GM10248 (cell line): ENCODE measurements at regions not wholly inside any gene's neighbourhood (a gene's known extent, or its start where the extent isn't known, plus 50 kb on each side); places are given as distances from the start of the nearest gene placed in this dataset.

Experiments used
- CTCF ChIA-PET: fragments of 300-600 bp; sonication (Branson Sonifier 250); formaldehyde crosslinking; extraction: SDS; loops from one replicate; lab custom pipeline; 2021; ENCODE audit warnings: antibody characterized with exemption; lab: Yijun Ruan, JAX
- POLR2A ChIA-PET: fragments of 350-650 bp; sonication (Branson Sonifier 250); formaldehyde crosslinking; extraction: SDS; loops from one replicate; lab custom pipeline; 2020; ENCODE audit warnings: antibody characterized with exemption; lab: Yijun Ruan, JAX
- DNase-seq: peaks from one replicate; pipeline ENCODE4 v3.0.0; 2012; ENCODE audit errors: extremely low spot score
- TF ChIP-seq, protein P1 (sequence below): IDR thresholded peaks from 2 replicates; pipeline ENCODE4 v1.5.1; 2012; ENCODE audit warnings: mild to moderate bottlenecking, low read depth; ENCODE audit errors: extremely low read depth, missing control alignments, control extremely low read depth

DNA sequence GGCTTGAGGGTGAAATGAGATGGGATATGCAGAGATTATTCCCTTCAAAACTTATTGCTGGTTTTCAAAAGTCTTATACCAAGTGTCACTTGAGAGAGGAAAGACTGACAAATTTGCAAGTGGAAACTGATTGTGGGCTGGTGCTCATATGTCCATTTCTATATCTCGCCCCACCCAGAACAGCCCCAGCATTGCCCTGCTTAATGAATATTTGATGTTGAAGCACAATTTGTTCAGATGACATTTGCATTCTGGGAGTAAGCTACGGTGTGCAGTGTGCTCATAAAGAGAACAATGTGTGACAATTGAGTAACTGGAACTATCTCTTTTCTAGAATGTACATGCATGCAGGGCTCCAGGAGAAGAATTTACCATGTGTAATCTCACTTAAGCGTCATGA is 223.5 kb upstream of the TRPC5 start:
- POLR2A ChIA-PET = no interaction called here
- DNase-seq = no peak
- TF ChIP-seq, protein P1, sequence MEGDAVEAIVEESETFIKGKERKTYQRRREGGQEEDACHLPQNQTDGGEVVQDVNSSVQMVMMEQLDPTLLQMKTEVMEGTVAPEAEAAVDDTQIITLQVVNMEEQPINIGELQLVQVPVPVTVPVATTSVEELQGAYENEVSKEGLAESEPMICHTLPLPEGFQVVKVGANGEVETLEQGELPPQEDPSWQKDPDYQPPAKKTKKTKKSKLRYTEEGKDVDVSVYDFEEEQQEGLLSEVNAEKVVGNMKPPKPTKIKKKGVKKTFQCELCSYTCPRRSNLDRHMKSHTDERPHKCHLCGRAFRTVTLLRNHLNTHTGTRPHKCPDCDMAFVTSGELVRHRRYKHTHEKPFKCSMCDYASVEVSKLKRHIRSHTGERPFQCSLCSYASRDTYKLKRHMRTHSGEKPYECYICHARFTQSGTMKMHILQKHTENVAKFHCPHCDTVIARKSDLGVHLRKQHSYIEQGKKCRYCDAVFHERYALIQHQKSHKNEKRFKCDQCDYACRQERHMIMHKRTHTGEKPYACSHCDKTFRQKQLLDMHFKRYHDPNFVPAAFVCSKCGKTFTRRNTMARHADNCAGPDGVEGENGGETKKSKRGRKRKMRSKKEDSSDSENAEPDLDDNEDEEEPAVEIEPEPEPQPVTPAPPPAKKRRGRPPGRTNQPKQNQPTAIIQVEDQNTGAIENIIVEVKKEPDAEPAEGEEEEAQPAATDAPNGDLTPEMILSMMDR = no peak
- CTCF ChIA-PET = interaction anchor here (1.6 kb wide), 1 partner anchor 14 kb away, joined by 3 read pairs; no protein-coding TSS in a partner anchor

DNA sequence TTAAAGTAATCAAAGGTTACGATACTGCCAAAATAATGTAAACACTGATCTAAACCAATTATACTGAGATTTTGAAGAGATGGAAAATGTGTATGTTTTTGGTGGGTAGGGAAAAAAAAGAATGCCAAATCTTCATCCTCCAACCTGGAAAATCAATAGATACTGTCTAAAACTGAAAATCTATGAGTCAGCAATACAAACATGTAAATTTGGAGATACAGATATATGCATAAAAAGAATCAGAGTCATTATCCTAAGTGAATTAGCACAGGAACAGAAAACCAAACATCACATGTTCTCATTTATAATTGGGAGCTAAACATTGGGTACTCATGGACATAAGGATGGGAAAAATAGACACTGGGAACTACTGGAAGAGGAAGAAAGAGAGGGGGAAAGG is 197.4 kb upstream of the TRPC5 start:
- CTCF ChIA-PET = no interaction called here
- no peak for DNase-seq
- POLR2A ChIA-PET = no interaction called here
- TF ChIP-seq, protein P1 = no peak

DNA sequence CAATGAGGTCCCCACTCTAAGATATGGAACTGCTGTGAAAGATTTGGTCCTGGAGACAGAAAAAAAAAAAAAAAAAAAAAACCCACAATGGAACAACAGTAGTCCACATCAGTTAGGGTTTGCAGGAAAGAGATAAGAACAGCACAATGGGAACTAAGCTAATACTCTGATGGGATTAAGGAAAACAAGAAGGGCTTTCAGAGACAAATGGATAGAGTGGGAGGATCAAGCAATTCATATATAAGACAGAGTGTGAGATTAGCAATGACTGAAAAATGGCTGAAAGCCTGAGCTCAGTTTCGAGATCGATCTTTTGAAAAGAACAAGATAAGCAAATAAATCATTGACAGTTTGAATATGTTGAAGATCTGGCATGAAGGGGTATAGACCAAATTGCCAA is 188.4 kb upstream of the TRPC5 start:
- DNase-seq = no peak
- ChIA-PET CTCF (no interaction called here), POLR2A (no interaction called here)
- TF ChIP-seq, protein P1 = no peak

DNA sequence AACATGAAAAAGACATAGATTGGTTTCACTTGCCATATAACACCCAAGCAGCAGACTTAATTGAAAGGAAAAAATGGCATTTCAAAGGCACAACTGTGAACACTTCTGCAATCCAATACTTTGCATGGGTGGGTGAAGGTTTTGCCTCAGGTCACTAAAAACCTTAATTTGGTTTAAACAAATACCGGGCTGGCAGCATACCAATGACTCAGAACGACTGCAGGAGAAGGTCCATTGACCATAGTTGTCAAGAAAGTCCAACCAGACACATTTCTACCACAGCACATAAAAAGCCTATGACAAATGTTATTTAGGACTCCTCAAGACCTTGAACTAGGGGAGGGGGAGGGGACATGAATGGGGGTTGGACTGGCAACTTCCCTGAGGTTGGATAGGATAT is 183.6 kb upstream of the TRPC5 start:
- POLR2A ChIA-PET = no interaction called here
- no peak for DNase-seq
- CTCF ChIA-PET = no interaction called here
- TF ChIP-seq, protein P1 = no peak

DNA sequence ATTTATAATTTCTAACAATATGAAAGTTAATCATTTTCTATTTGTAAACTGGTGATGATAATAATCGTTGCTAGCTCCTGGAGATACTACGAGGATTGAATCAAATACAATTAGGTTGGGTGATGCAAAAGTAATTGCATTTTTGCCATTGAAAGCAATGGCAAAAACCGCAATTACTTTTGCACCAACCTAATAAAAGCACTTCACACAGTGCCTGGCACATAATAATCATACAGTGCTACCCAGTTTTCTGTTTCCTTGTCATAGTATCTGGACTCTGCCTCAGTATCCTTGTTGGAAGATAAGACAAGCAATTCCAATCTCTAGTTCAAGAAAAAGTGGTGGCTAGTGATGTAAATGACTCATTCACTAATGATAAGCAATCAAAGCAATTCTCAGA is 176.8 kb upstream of the TRPC5 start:
- TF ChIP-seq, protein P1 = no peak
- ChIA-PET CTCF (no interaction called here), POLR2A (no interaction called here)
- no peak for DNase-seq

DNA sequence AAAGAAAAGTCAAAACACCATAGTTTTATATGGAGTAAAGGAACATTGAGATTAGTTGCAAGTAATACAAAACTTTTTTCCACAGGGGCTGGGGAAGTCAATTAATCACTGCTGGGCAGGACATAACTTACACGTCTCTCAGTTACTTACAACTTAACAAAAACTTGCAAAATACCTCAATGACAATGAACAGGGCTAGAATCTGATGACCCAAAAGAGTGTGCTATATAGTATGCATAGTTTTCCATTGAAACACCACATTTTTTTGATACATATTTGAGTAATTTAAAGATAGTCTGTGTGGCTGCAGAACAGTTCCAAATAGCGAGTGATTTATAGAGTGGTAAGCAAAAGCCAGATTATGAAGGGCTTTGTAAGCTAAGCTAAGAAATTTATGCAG is 172.3 kb upstream of the TRPC5 start:
- DNase-seq = no peak
- TF ChIP-seq, protein P1 = no peak
- ChIA-PET POLR2A (no interaction called here), CTCF (no interaction called here)

DNA sequence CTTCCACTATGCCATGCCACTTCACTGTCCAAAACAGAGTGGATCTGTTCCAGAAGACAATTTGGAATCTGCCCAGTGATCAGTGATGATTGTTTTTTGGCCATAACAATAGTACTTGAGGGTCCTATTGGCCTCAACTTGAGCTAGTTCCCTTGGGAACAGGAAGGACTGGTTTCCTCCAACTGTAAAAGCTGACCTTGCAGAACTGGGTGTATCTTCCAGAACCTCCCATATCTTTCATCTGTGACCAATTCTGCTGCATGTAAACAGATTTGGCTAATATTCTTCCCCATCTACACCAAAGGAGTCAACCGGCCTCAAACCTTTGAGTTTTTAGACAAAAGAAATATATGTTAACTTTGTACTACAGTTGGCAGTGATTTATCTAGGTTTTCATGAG is 165.1 kb upstream of the TRPC5 start:
- DNase-seq = no peak
- POLR2A ChIA-PET = no interaction called here
- CTCF ChIA-PET = no interaction called here
- TF ChIP-seq, protein P1 = no peak
